ENCODE measurements at regions not wholly inside any gene's neighbourhood (a gene's known extent, or its start where the extent isn't known, plus 50 kb on each side); places are given as distances from the start of the nearest gene placed in this dataset.

DNA sequence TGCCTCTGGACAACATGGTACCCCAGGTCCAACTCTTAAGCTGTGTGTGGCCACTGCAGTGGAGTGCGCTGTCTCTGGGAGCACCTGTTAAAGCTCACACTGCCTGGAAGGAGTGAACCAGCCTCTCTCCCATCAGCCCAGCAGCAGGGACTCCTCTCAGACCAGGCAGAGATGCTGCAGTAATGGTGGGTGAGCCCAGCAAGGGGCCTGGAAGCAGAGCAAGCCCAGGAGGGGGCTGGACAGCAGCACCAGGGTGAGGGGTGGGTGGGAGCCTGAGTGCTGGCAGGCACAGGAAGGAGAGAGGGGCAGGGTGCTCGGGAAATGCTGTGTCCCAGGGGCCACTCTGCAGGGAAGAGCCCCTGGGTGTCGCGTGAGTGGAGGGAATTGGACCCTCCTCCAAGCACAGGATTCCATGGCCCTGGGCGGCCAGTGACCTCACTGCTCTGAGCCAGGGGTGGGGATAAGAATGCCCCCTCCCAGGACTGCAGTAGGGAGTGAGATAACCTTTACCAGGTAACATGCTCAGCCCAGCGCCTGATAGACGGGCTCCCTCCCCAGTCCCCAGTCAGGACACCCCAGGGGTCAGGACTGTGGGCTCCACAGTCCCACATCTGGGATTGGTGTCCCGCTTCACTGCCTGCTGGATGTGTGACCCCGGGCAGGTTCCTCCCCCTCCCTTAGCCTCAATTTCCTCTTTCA lies 313.1 kb downstream of the MATN1 start:
- no peak for TF ChIP-seq CTCF (IDR thresholded peaks at IDR 0.05; ENCODE audit: low read depth, low read length, missing input control)
- no peak for TF ChIP-seq RXRA (IDR thresholded peaks at IDR 0.05)
- TF ChIP-seq, protein P1, sequence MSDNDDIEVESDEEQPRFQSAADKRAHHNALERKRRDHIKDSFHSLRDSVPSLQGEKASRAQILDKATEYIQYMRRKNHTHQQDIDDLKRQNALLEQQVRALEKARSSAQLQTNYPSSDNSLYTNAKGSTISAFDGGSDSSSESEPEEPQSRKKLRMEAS (IDR thresholded peaks at IDR 0.05), result no peak
- TF ChIP-seq SP1 (IDR thresholded peaks at IDR 0.05), result no peak
- TF ChIP-seq EGR1 (IDR thresholded peaks at IDR 0.05; ENCODE audit: low read depth in 2 of 2), result no peak
- TF ChIP-seq GABPA (IDR thresholded peaks at IDR 0.05 in 1 of 2, conservative IDR thresholded peaks at IDR 0.05 in 1 of 2), result no peak
- TF ChIP-seq, protein P2, sequence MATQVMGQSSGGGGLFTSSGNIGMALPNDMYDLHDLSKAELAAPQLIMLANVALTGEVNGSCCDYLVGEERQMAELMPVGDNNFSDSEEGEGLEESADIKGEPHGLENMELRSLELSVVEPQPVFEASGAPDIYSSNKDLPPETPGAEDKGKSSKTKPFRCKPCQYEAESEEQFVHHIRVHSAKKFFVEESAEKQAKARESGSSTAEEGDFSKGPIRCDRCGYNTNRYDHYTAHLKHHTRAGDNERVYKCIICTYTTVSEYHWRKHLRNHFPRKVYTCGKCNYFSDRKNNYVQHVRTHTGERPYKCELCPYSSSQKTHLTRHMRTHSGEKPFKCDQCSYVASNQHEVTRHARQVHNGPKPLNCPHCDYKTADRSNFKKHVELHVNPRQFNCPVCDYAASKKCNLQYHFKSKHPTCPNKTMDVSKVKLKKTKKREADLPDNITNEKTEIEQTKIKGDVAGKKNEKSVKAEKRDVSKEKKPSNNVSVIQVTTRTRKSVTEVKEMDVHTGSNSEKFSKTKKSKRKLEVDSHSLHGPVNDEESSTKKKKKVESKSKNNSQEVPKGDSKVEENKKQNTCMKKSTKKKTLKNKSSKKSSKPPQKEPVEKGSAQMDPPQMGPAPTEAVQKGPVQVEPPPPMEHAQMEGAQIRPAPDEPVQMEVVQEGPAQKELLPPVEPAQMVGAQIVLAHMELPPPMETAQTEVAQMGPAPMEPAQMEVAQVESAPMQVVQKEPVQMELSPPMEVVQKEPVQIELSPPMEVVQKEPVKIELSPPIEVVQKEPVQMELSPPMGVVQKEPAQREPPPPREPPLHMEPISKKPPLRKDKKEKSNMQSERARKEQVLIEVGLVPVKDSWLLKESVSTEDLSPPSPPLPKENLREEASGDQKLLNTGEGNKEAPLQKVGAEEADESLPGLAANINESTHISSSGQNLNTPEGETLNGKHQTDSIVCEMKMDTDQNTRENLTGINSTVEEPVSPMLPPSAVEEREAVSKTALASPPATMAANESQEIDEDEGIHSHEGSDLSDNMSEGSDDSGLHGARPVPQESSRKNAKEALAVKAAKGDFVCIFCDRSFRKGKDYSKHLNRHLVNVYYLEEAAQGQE (IDR thresholded peaks at IDR 0.05), result no peak
